HG02973 (cell line): ENCODE measurements at regions not wholly inside any gene's neighbourhood (a gene's known extent, or its start where the extent isn't known, plus 50 kb on each side); places are given as distances from the start of the nearest gene placed in this dataset.

ENCODE experiments used
- ATAC-seq: cut with Tn5 transposase; IDR thresholded peaks from one replicate; pipeline ENCODE4 v1.9.1; 2021; ENCODE audit warnings: moderate library complexity; ENCODE audit not compliant: unreplicated experiment

DNA sequence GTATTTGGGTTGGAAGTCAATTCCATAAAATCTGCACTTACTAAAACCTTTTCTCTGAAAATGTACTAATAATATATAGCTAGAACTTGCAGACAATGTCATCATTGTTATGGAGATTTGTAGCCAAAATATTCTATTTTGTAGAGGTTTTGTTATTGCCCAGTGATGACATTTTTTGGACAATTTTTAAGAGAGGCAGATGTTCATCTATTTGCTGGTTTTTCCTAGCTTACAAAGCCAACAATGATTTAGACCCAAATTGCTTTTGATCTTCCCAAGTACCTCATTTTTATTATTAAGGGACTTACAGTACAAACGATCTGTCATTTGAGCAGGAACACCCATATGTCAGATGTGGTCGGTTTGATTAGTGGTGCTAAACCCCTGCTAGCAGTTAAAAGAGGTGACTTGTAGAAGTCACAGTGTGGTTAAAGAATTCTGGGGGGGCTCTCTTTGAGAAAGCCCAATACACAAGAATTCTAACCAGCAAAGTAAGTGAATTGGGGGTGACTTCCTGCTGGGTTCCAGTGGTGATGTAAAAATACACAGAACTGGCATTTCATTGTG is 136.2 kb downstream of the KIT start:
- ATAC-seq = no peak
